Stimulated activated CD8-positive, alpha-beta memory T cell treated with anti-CD3 and anti-CD28 coated beads, Interleukin-15, amount 100 ng/mL, for 4 hours (primary cell): ENCODE measurements at regions not wholly inside any gene's neighbourhood (a gene's known extent, or its start where the extent isn't known, plus 50 kb on each side); places are given as distances from the start of the nearest gene placed in this dataset.
"Not testable (repeated sequence)": the region's sequence is repeated elsewhere in the genome, so short reads cannot be mapped to it uniquely, and the experiment has no call there.

Source experiments
- DNase-seq, 2 donors: peaks; one replicate each; pipeline ENCODE4 v3.0.0-alpha.2; 2020; ENCODE audit warnings: low read depth in 2 of 2

- no peak for DNase-seq
These were observed 381.1 kb upstream of the PHF14 start for GRCh38 chr7:10592604-10593003.

GRCh38 chr7:10593080-10593479 lies 380.6 kb upstream of the PHF14 start:
- no peak for DNase-seq

GRCh38 chr7:10596827-10597226 lies 376.8 kb upstream of the PHF14 start:
- DNase-seq, result no peak

- no peak for DNase-seq
These were observed 369.5 kb upstream of the PHF14 start for GRCh38 chr7:10604128-10604527.

GRCh38 chr7:10612950-10613349 lies 360.7 kb upstream of the PHF14 start:
- DNase-seq, result no peak

- no peak for DNase-seq
These were observed 354.7 kb upstream of the PHF14 start for GRCh38 chr7:10618953-10619352.

- DNase-seq, result no peak
These were observed 341.0 kb upstream of the PHF14 start for GRCh38 chr7:10632712-10633111.

- DNase-seq, result no peak
These were observed 339.4 kb upstream of the PHF14 start for GRCh38 chr7:10634239-10634638.

GRCh38 chr7:10637991-10638390 lies 335.7 kb upstream of the PHF14 start:
- no peak for DNase-seq

- DNase-seq, result no peak
These were observed 330.1 kb upstream of the PHF14 start for GRCh38 chr7:10643545-10643944.

GRCh38 chr7:10644849-10645248 lies 328.8 kb upstream of the PHF14 start:
- DNase-seq, result no peak

- DNase-seq, result no peak
These were observed 327.5 kb upstream of the PHF14 start for GRCh38 chr7:10646194-10646593.

GRCh38 chr7:10648289-10648688 lies 325.4 kb upstream of the PHF14 start:
- no peak for DNase-seq

- not testable (repeated sequence) for DNase-seq
These were observed 324.6 kb upstream of the PHF14 start for GRCh38 chr7:10649120-10649519.

GRCh38 chr7:10655031-10655430 lies 318.6 kb upstream of the PHF14 start:
- DNase-seq, result no peak

- DNase-seq, result no peak
These were observed 316.5 kb upstream of the PHF14 start for GRCh38 chr7:10657201-10657600.

- DNase-seq, result no peak
These were observed 315.8 kb upstream of the PHF14 start for GRCh38 chr7:10657837-10658236.

- DNase-seq, result no peak
These were observed 311.2 kb upstream of the PHF14 start for GRCh38 chr7:10662491-10662890.

- no peak for DNase-seq
These were observed 310.4 kb upstream of the PHF14 start for GRCh38 chr7:10662982-10663884.

GRCh38 chr7:10672186-10672585 lies 301.5 kb upstream of the PHF14 start:
- DNase-seq, result no peak

GRCh38 chr7:10677211-10677610 lies 296.5 kb upstream of the PHF14 start:
- no peak for DNase-seq

GRCh38 chr7:10677668-10678232 lies 295.9 kb upstream of the PHF14 start:
- DNase-seq, result no peak

GRCh38 chr7:10684606-10685005 lies 289.1 kb upstream of the PHF14 start:
- no peak for DNase-seq
